HG03378 (cell line): ENCODE measurements at regions not wholly inside any gene's neighbourhood (a gene's known extent, or its start where the extent isn't known, plus 50 kb on each side); places are given as distances from the start of the nearest gene placed in this dataset.

Experiments used
- ATAC-seq: cut with Tn5 transposase; IDR thresholded peaks from one replicate; pipeline ENCODE4 v1.9.1; 2021; ENCODE audit warnings: mild to moderate bottlenecking, moderate library complexity; ENCODE audit not compliant: unreplicated experiment

GRCh38 chr2:150916467-150917396 lies 344.9 kb downstream of the RBM43 start:
- no peak for ATAC-seq

- no peak for ATAC-seq
Observed at GRCh38 chr2:150911766-150912280, 349.8 kb downstream of the RBM43 start.

- ATAC-seq, result no peak
Observed at GRCh38 chr2:150909613-150910012, 352.1 kb downstream of the RBM43 start.

GRCh38 chr2:150909090-150909489 lies 352.6 kb downstream of the RBM43 start:
- peak; percentile 64 for ATAC-seq

GRCh38 chr2:150907466-150907865 lies 354.2 kb downstream of the RBM43 start:
- ATAC-seq, result no peak

- ATAC-seq, result no peak
Observed at GRCh38 chr2:150903461-150903860, 358.2 kb downstream of the RBM43 start.

- no peak for ATAC-seq
Observed at GRCh38 chr2:150903055-150903454, 358.6 kb downstream of the RBM43 start.

- no peak for ATAC-seq
Observed at GRCh38 chr2:150900913-150901312, 360.8 kb downstream of the RBM43 start.

GRCh38 chr2:150895968-150896367 lies 365.7 kb downstream of the RBM43 start:
- no peak for ATAC-seq

GRCh38 chr2:150889141-150889540 lies 372.5 kb downstream of the RBM43 start:
- no peak for ATAC-seq

GRCh38 chr2:150888337-150888736 lies 373.3 kb downstream of the RBM43 start:
- ATAC-seq, result no peak

GRCh38 chr2:150887926-150888325 lies 373.7 kb downstream of the RBM43 start:
- no peak for ATAC-seq

- ATAC-seq, result no peak
Observed at GRCh38 chr2:150885774-150886386, 375.8 kb downstream of the RBM43 start.

GRCh38 chr2:150885236-150885635 lies 376.4 kb downstream of the RBM43 start:
- no peak for ATAC-seq

GRCh38 chr2:150883613-150883895 lies 378.1 kb downstream of the RBM43 start:
- no peak for ATAC-seq

- ATAC-seq, result no peak
Observed at GRCh38 chr2:150882751-150883612, 378.7 kb downstream of the RBM43 start.

- ATAC-seq, result no peak
Observed at GRCh38 chr2:150880986-150881385, 380.7 kb downstream of the RBM43 start.

- no peak for ATAC-seq
Observed at GRCh38 chr2:150878356-150878755, 383.3 kb downstream of the RBM43 start.

- no peak for ATAC-seq
Observed at GRCh38 chr2:150876251-150876950, 385.3 kb downstream of the RBM43 start.

- ATAC-seq, result no peak
Observed at GRCh38 chr2:150873396-150873772, 385.9 kb upstream of the RND3 start.
